C4-2B (cell line): ENCODE measurements at regions not wholly inside any gene's neighbourhood (a gene's known extent, or its start where the extent isn't known, plus 50 kb on each side); places are given as distances from the start of the nearest gene placed in this dataset.

ENCODE experiments used
- CTCF ChIP-seq: fragments of 450-650 bp; conservative IDR thresholded peaks from 2 replicates; pipeline ENCODE4 v1.5.1; 2017; ENCODE audit warnings: mild to moderate bottlenecking
- ZFX ChIP-seq: fragments of 450-650 bp; IDR thresholded peaks from 2 replicates; pipeline ENCODE4 v1.6.1; 2017

DNA sequence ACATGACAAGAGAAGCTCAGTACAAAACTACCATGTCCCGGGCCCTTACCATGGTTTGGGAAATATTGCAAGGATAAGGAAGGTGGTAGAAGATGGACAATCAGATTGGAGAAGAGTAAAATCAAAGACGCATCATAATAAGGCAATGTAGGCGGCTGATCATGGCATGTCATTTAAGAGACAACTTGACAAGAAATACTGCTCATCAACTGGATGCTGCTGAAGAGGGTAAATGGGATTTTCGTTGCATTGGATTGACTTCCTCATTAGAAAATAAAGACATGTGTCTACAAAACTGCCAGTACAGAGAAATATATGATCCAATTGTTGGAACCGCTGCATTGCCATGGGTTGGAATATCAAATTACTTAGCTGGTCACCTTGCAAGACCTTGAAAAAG is 238.3 kb upstream of the NCKAP5 start:
- TF ChIP-seq ZFX (no peak), CTCF (no peak)
